IMR-90 (cell line): ENCODE measurements at regions not wholly inside any gene's neighbourhood (a gene's known extent, or its start where the extent isn't known, plus 50 kb on each side); places are given as distances from the start of the nearest gene placed in this dataset.

Experiments used
- ATAC-seq: fragments of 200-7000 bp; cut with Tn5 transposase; 2 replicates; pipeline ENCODE4 v1.9.1; 2020; ENCODE audit warnings: low read depth, mild to moderate bottlenecking, moderate library complexity
- BruUV-seq: library from RNA; stranded (reverse); fragments of 400-500 nt; replicated peaks from 2 replicates; lab custom pipeline; 2021; lab: Mats Ljungman, UMichigan
- CTCF ChIA-PET: fragments of 300-600 bp; formaldehyde crosslinking; extraction: SDS; loops from one replicate; lab custom pipeline; 2021; ENCODE audit warnings: antibody characterized with exemption; lab: Yijun Ruan, JAX
- POLR2A ChIA-PET: fragments of 300-600 bp; sonication (Branson Sonifier 250); formaldehyde crosslinking; loops from one replicate; lab custom pipeline; 2022; ENCODE audit warnings: antibody characterized with exemption; ENCODE audit not compliant: unreplicated experiment; lab: Charles Lee
- DNase-seq: peaks from one replicate; pipeline ENCODE4 v3.0.0; 2013
- H2AFZ ChIP-seq: replicated peaks from 2 replicates; pipeline ENCODE3; 2013; ENCODE audit warnings: low read length, mild to moderate bottlenecking; ENCODE audit not compliant: poor library complexity
- H2AK5ac ChIP-seq: 2 replicates; pipeline ENCODE4 v1.6.1; 2013; ENCODE audit warnings: low read depth, low read length, inconsistent platforms
- H2AK9ac ChIP-seq: replicated peaks from 2 replicates; pipeline ENCODE3; 2013; ENCODE audit warnings: mild to moderate bottlenecking, low read depth, low read length, moderate library complexity; ENCODE audit not compliant: poor library complexity
- H2BK120ac ChIP-seq: 2 replicates; pipeline ENCODE4 v1.6.1; 2013; ENCODE audit warnings: low read depth, low read length, inconsistent platforms
- H2BK15ac ChIP-seq: 3 replicates; pipeline ENCODE4 v1.6.1; 2013; ENCODE audit warnings: low read depth, low read length, inconsistent platforms
- H2BK20ac ChIP-seq: 2 replicates; pipeline ENCODE4 v1.6.1; 2013; ENCODE audit warnings: low read depth, mild to moderate bottlenecking, inconsistent platforms, low read length, moderate library complexity
- H2BK5ac ChIP-seq: 2 replicates; pipeline ENCODE4 v1.6.1; 2013; ENCODE audit warnings: mild to moderate bottlenecking, low read depth, low read length, inconsistent platforms; ENCODE audit not compliant: poor library complexity, severe bottlenecking
- H3K14ac ChIP-seq: replicated peaks from 2 replicates; pipeline ENCODE4 v1.6.1; 2013; ENCODE audit warnings: low read depth, low read length, inconsistent platforms
- H3K18ac ChIP-seq: 2 replicates; pipeline ENCODE4 v1.6.1; 2013; ENCODE audit warnings: low read depth, low read length, control low read depth
- H3K23ac ChIP-seq: 2 replicates; pipeline ENCODE4 v1.6.1; 2013; ENCODE audit warnings: low read depth, low read length, inconsistent platforms
- H3K27ac ChIP-seq: 2 replicates; pipeline ENCODE4 v1.5.1; 2013; ENCODE audit warnings: mild to moderate bottlenecking, control low read depth, low read length; ENCODE audit not compliant: insufficient read depth
- H3K27me3 ChIP-seq: 2 replicates; pipeline ENCODE4 v1.6.1; 2013; ENCODE audit warnings: low read length; ENCODE audit not compliant: control insufficient read depth, insufficient read depth
- H3K36me3 ChIP-seq: 2 replicates; pipeline ENCODE4 v1.6.1; 2013; ENCODE audit warnings: low read length, mixed read lengths; ENCODE audit not compliant: control insufficient read depth, insufficient read depth
- H3K4ac ChIP-seq: 2 replicates; pipeline ENCODE4 v1.6.1; 2013; ENCODE audit warnings: low read depth, low read length, inconsistent platforms
- H3K4me1 ChIP-seq: 2 replicates; pipeline ENCODE4 v1.6.1; 2013; ENCODE audit warnings: low read length, mixed read lengths; ENCODE audit not compliant: control insufficient read depth, insufficient read depth
- H3K4me2 ChIP-seq: 2 replicates; pipeline ENCODE4 v1.6.1; 2013; ENCODE audit warnings: low read depth, mild to moderate bottlenecking, control low read depth, low read length, moderate library complexity
- H3K4me3 ChIP-seq: 2 replicates; pipeline ENCODE4 v1.5.1; 2013; ENCODE audit warnings: low read depth, mild to moderate bottlenecking, control low read depth, low read length, moderate library complexity; ENCODE audit not compliant: insufficient read depth
- H3K56ac ChIP-seq: 2 replicates; pipeline ENCODE4 v1.6.1; 2013; ENCODE audit warnings: low read length, inconsistent platforms; ENCODE audit not compliant: insufficient read depth; ENCODE audit errors: extremely low read depth
- H3K79me1 ChIP-seq, 2 experiments: 2 replicates each; pipeline ENCODE4 v1.6.1; 2013; ENCODE audit warnings: low read length in 2 of 2, inconsistent platforms in 1 of 2, low read depth in 1 of 2
- H3K9ac ChIP-seq: 2 replicates; pipeline ENCODE4 v1.6.1; 2013; ENCODE audit warnings: low read depth, low read length, control low read depth
- H3K9me1 ChIP-seq: 2 replicates; pipeline ENCODE4 v1.6.1; 2013; ENCODE audit warnings: low read length, inconsistent platforms; ENCODE audit not compliant: insufficient read depth
- H3K9me3 ChIP-seq: 2 replicates; pipeline ENCODE4 v1.6.1; 2013; ENCODE audit warnings: low read length; ENCODE audit not compliant: control insufficient read depth, insufficient read depth
- H4K20me1 ChIP-seq: 2 replicates; pipeline ENCODE4 v1.6.1; 2013; ENCODE audit warnings: low read length, inconsistent platforms; ENCODE audit not compliant: insufficient read depth
- H4K5ac ChIP-seq: 2 replicates; pipeline ENCODE4 v1.6.1; 2013; ENCODE audit warnings: mild to moderate bottlenecking, low read depth, low read length, control low read depth
- H4K8ac ChIP-seq, 2 experiments: 2 replicates each; pipeline ENCODE4 v1.6.1; 2013; ENCODE audit warnings: low read depth in 2 of 2, low read length in 2 of 2, control low read depth in 1 of 2, inconsistent platforms in 1 of 2
- H4K91ac ChIP-seq: 2 replicates; pipeline ENCODE4 v1.6.1; 2013; ENCODE audit warnings: low read depth, low read length, inconsistent platforms; ENCODE audit not compliant: insufficient read depth
- CEBPB ChIP-seq: IDR thresholded peaks from 2 replicates; pipeline ENCODE4 v1.6.1; 2012; ENCODE audit warnings: low read depth, low read length, improper control_type of control experiment
- CTCF ChIP-seq: conservative IDR thresholded peaks from 2 replicates; pipeline ENCODE4 v1.5.1; 2012; ENCODE audit warnings: mild to moderate bottlenecking, low read depth, low read length, improper control_type of control experiment
- FOS ChIP-seq: fragments of 150-350 bp; IDR thresholded peaks from 2 replicates; pipeline ENCODE4 v1.6.1; 2016; ENCODE audit warnings: low read depth, low read length
- NFE2L2 ChIP-seq: fragments of 150-350 bp; IDR thresholded peaks from 2 replicates; pipeline ENCODE4 v1.6.1; 2016; ENCODE audit warnings: low read depth, mild to moderate bottlenecking, low read length
- RCOR1 ChIP-seq: IDR thresholded peaks from 2 replicates; pipeline ENCODE4 v1.6.1; 2012; ENCODE audit warnings: mild to moderate bottlenecking, low read length, improper control_type of control experiment; ENCODE audit not compliant: insufficient replicate concordance
- WGBS, 2 experiments: methylation state at CpG; one replicate each; pipeline versions ENCODE4 v1.1.5 to v1.1.7; 2013; ENCODE audit warnings: missing lambda C conversion rate in 2 of 2; ENCODE audit not compliant: insufficient read length in 1 of 2; ENCODE audit errors: extremely low coverage in 2 of 2; 5-methylcytosine and 5-hydroxymethylcytosine counted together
- dilution Hi-C: fragments of 300-500 bp; cut with HindIII; formaldehyde crosslinking; loops from one replicate; pipeline ENCODE4 v1.14.3; 2018; ENCODE audit warnings: low sequenced_read_pairs; ENCODE audit not compliant: unreplicated experiment
- in situ Hi-C: fragments of 300-500 bp; cut with MboI; formaldehyde crosslinking; loops from 3 replicates; pipeline ENCODE4 v1.14.3; 2019; ENCODE audit warnings: low sequenced_read_pairs, inconsistent platforms, mixed read lengths
- intact Hi-C: fragments of 100-400 bp; cut with micrococcal nuclease; formaldehyde crosslinking; loops from 2 replicates; pipeline ENCODE4 v1.10.0; 2022

- Histone ChIP-seq H3K9me3 (no peaks in the 10 kb centered on the region), H3K27ac (no peak overlapping the region), H4K5ac (no peak overlapping the region), H2BK15ac (no peak overlapping the region), H2BK120ac (peak overlapping the region; percentile 1; the same call in 1 of the 2 replicates), H3K14ac (no peak overlapping the region), H3K79me1 (no peaks in the 10 kb centered on the region), H3K4me1 (peaks cover 24% of the 10 kb centered on the region), H3K9ac (no peak overlapping the region), H2AK9ac (no peak overlapping the region), H3K23ac (no peak overlapping the region), H3K56ac (no peak overlapping the region), H2BK5ac (peak overlapping the region; percentile 79), H3K4ac (no peak overlapping the region), H3K36me3 (no peaks in the 10 kb centered on the region), H3K9me1 (peaks cover 13% of the 10 kb centered on the region), H2AFZ (no peak overlapping the region), H2AK5ac (no peak overlapping the region), H3K4me2 (no peak overlapping the region), H4K91ac (no peak overlapping the region), H3K4me3 (no peak overlapping the region), H3K27me3 (no peaks in the 10 kb centered on the region), H3K18ac (peak overlapping the region; percentile 49; the same call in 1 of the 2 replicates), H2BK20ac (no peak overlapping the region), H4K8ac (peak overlapping the region in 1 of 2 experiments; percentile 51; a peak in 1 of 4 replicates), H4K20me1 (no peaks in the 10 kb centered on the region)
- no TSS peak for BruUV-seq
- peak; percentile 87 for DNase-seq
- dilution Hi-C loops (no loop called here), intact Hi-C loops (no loop called here), in situ Hi-C loops (no loop called here)
- WGBS, 2 experiments = no CpG with 5 or more reads among the region's 1 CpG
- CTCF ChIA-PET = interaction anchor here (0.6 kb wide), 1 partner anchor 8 kb away, joined by 3 read pairs; no protein-coding TSS in a partner anchor
- TF ChIP-seq RCOR1 = peak; percentile 60
- no peak for TF ChIP-seq CEBPB
- no peak for TF ChIP-seq CTCF
- TF ChIP-seq NFE2L2 = no peak
- TF ChIP-seq FOS = no peak
- 0 out of 2 replicates have a peak, but pooled peaks have one; percentile 19 for ATAC-seq
- POLR2A ChIA-PET = no interaction called here
Measured at GRCh38 chr15:39281094-39281493, 299.8 kb upstream of the THBS1 start.
